PC-3 (cell line): ENCODE measurements at regions not wholly inside any gene's neighbourhood (a gene's known extent, or its start where the extent isn't known, plus 50 kb on each side); places are given as distances from the start of the nearest gene placed in this dataset.

Experiments
- EZH2 ChIP-seq: fragments of 300-600 bp; sonication (generic); IDR thresholded peaks from one replicate; pipeline ENCODE4 v1.6.1; 2017; ENCODE audit warnings: antibody characterized with exemption, mild to moderate bottlenecking, low read length; ENCODE audit not compliant: unreplicated experiment
- EZH2phosphoT487 ChIP-seq: fragments of 300-600 bp; sonication (generic); IDR thresholded peaks from 2 replicates; pipeline ENCODE4 v1.6.1; 2018; ENCODE audit warnings: mild to moderate bottlenecking, antibody characterized with exemption, low read length, borderline replicate concordance

- TF ChIP-seq EZH2phosphoT487 (no peak), EZH2 (no peak)
These were observed 190.0 kb downstream of the TMX1 start for GRCh38 chr14:51430079-51430478.
